Uterus (tissue), 3 donors: ENCODE measurements at regions not wholly inside any gene's neighbourhood (a gene's known extent, or its start where the extent isn't known, plus 50 kb on each side); places are given as distances from the start of the nearest gene placed in this dataset.

Experiments used
- DNase-seq, 2 donors: peaks; one replicate each; pipeline ENCODE4 v3.0.0-alpha.2; 2019 to 2020
- H3K27ac ChIP-seq, 2 donors: fragments of 200-600 bp; sonication (generic); 1 replicate in 1 of 2; 2 replicates in 1 of 2; pipeline ENCODE4 v1.5.1; 2016 to 2018
- H3K27me3 ChIP-seq, 2 donors: fragments of 200-600 bp; sonication (generic); one replicate each; pipeline ENCODE4 v1.5.1; 2018 to 2019; ENCODE audit warnings: control low read depth in 1 of 2
- H3K36me3 ChIP-seq, 2 donors: fragments of 200-600 bp; sonication (generic); one replicate each; pipeline ENCODE4 v1.5.1; 2019; ENCODE audit warnings: control low read depth in 1 of 2
- H3K4me1 ChIP-seq, 2 donors: fragments of 200-600 bp; sonication (generic); one replicate each; pipeline ENCODE4 v1.5.1; 2018 to 2019; ENCODE audit warnings: control low read depth in 1 of 2
- H3K4me3 ChIP-seq, 2 donors: fragments of 200-600 bp; sonication (generic); 1 replicate in 1 of 2; 2 replicates in 1 of 2; pipeline ENCODE4 v1.5.1; 2018 to 2019; ENCODE audit warnings: mild to moderate bottlenecking in 1 of 2
- H3K9me3 ChIP-seq, 2 donors: fragments of 200-600 bp; sonication (generic); one replicate each; pipeline ENCODE4 v1.5.1; 2019; ENCODE audit warnings: control low read depth in 1 of 2
- CTCF ChIP-seq, 4 experiments: fragments of 200-600 bp in 2 of 4; fragments of 450-650 bp in 2 of 4; sonication (generic) in 2 of 4; IDR thresholded peaks; one replicate each; pipeline ENCODE4 v1.5.1; 2016 to 2019; ENCODE audit warnings: antibody characterized with exemption in 4 of 4, mild to moderate bottlenecking in 2 of 4, moderate library complexity in 1 of 4
- POLR2A ChIP-seq, 2 donors: fragments of 450-650 bp; IDR thresholded peaks; one replicate each; pipeline ENCODE4 v1.6.1; 2016; ENCODE audit warnings: antibody characterized with exemption in 2 of 2, mild to moderate bottlenecking in 1 of 2, moderate library complexity in 1 of 2
- intact Hi-C: fragments of 100-400 bp; cut with DNase I; formaldehyde crosslinking; loops from one replicate; pipeline ENCODE4 v1.15.1; 2023; ENCODE audit warnings: low total_unique reads
- donor health status: DM: yes; HTN: yes; CAD: no.

GRCh38 chr12:43261701-43262100 lies 290.3 kb downstream of the ADAMTS20 start:
- TF ChIP-seq CTCF (IDR thresholded peaks at IDR 0.05) (no peak), POLR2A (IDR thresholded peaks at IDR 0.05) (no peak)
- H3K9me3 ChIP-seq = no peaks in the 10 kb centered on the region

GRCh38 chr12:43255522-43256111 lies 296.4 kb downstream of the ADAMTS20 start:
- H3K27me3 ChIP-seq = no peaks in the 10 kb centered on the region
- no peak for DNase-seq
- H3K9me3 ChIP-seq = no peaks in the 10 kb centered on the region
- no peak overlapping the region for H3K27ac ChIP-seq
- no peaks in the 10 kb centered on the region for H3K4me1 ChIP-seq
- TF ChIP-seq POLR2A (IDR thresholded peaks at IDR 0.05) (no peak), CTCF (IDR thresholded peaks at IDR 0.05) (no peak)
- no peaks in the 10 kb centered on the region for H3K36me3 ChIP-seq
- intact Hi-C loops = no loop called here
- H3K4me3 ChIP-seq = no peak overlapping the region

More at GRCh38 chr12:43261701-43262100, 290.3 kb downstream of the ADAMTS20 start:
- H3K4me1 ChIP-seq = no peaks in the 10 kb centered on the region
- no peak overlapping the region for H3K27ac ChIP-seq
- H3K27me3 ChIP-seq = no peaks in the 10 kb centered on the region
- intact Hi-C loops = no loop called here
- no peak for DNase-seq
- no peak overlapping the region for H3K4me3 ChIP-seq
- no peaks in the 10 kb centered on the region for H3K36me3 ChIP-seq

GRCh38 chr12:43252585-43252984 lies 299.4 kb downstream of the ADAMTS20 start:
- Histone ChIP-seq H3K9me3 (no peaks in the 10 kb centered on the region), H3K36me3 (no peaks in the 10 kb centered on the region), H3K27ac (no peak overlapping the region), H3K4me3 (no peak overlapping the region), H3K27me3 (no peaks in the 10 kb centered on the region), H3K4me1 (no peaks in the 10 kb centered on the region)
- no peak for DNase-seq
- intact Hi-C loops = no loop called here
- no peak for TF ChIP-seq CTCF (IDR thresholded peaks at IDR 0.05)
- no peak for TF ChIP-seq POLR2A (IDR thresholded peaks at IDR 0.05)

GRCh38 chr12:43245947-43246346 lies 306.1 kb downstream of the ADAMTS20 start:
- intact Hi-C loops = no loop called here
- Histone ChIP-seq H3K27me3 (no peaks in the 10 kb centered on the region), H3K4me3 (no peak overlapping the region), H3K36me3 (no peaks in the 10 kb centered on the region), H3K4me1 (no peaks in the 10 kb centered on the region), H3K9me3 (no peaks in the 10 kb centered on the region), H3K27ac (no peak overlapping the region)
- TF ChIP-seq CTCF (IDR thresholded peaks at IDR 0.05) (no peak), POLR2A (IDR thresholded peaks at IDR 0.05) (no peak)
- DNase-seq = no peak

- H3K36me3 ChIP-seq = no peaks in the 10 kb centered on the region
- intact Hi-C loops = no loop called here
- no peaks in the 10 kb centered on the region for H3K4me1 ChIP-seq
Measured at GRCh38 chr12:43241986-43242385, 310.0 kb downstream of the ADAMTS20 start.

More at GRCh38 chr12:43241986-43242385, 310.0 kb downstream of the ADAMTS20 start:
- no peaks in the 10 kb centered on the region for H3K27me3 ChIP-seq
- no peak for DNase-seq
- TF ChIP-seq CTCF (IDR thresholded peaks at IDR 0.05) = no peak
- no peak for TF ChIP-seq POLR2A (IDR thresholded peaks at IDR 0.05)
- no peaks in the 10 kb centered on the region for H3K9me3 ChIP-seq
- H3K4me3 ChIP-seq = no peak overlapping the region
- H3K27ac ChIP-seq = no peak overlapping the region
